NT2/D1 (cell line): ENCODE measurements at regions not wholly inside any gene's neighbourhood (a gene's known extent, or its start where the extent isn't known, plus 50 kb on each side); places are given as distances from the start of the nearest gene placed in this dataset.

Experiments
- YY1 ChIP-seq: IDR thresholded peaks from 2 replicates; pipeline ENCODE4 v1.6.1; 2011; ENCODE audit not compliant: insufficient read length, insufficient read depth
- ZNF274 ChIP-seq: IDR thresholded peaks from 2 replicates; pipeline ENCODE4 v1.6.1; 2011; ENCODE audit warnings: mild to moderate bottlenecking, low read depth, low read length

- TF ChIP-seq ZNF274 (no peak), YY1 (no peak)
Observed at GRCh38 chr14:84751745-84752144, 778.2 kb upstream of the FLRT2 start.
